Prostate gland (tissue), 2 donors: ENCODE measurements at regions not wholly inside any gene's neighbourhood (a gene's known extent, or its start where the extent isn't known, plus 50 kb on each side); places are given as distances from the start of the nearest gene placed in this dataset.
A peak's percentile ranks its signal among the peaks of the same experiment; 100 is the strongest.

Source experiments
- DNase-seq: peaks from one replicate; pipeline ENCODE4 v3.0.0-alpha.2; 2019; ENCODE audit warnings: low spot score
- H3K27ac ChIP-seq, 2 donors: fragments of 200-600 bp; sonication (generic); 2 replicates each; pipeline ENCODE4 v1.5.1; 2017 to 2019
- H3K27me3 ChIP-seq: fragments of 200-600 bp; sonication (generic); replicated peaks from 2 replicates; pipeline ENCODE4 v1.5.1; 2019; ENCODE audit not compliant: insufficient read depth
- H3K36me3 ChIP-seq, 2 donors: fragments of 200-600 bp; sonication (generic); 1 replicate in 1 of 2; 2 replicates in 1 of 2; pipeline versions ENCODE4 v1.5.1 to v1.8.1; 2017 to 2019
- H3K4me1 ChIP-seq: fragments of 200-600 bp; sonication (generic); replicated peaks from 2 replicates; pipeline ENCODE4 v1.5.1; 2019
- H3K4me3 ChIP-seq, 2 donors: fragments of 200-600 bp; sonication (generic); 2 replicates each; pipeline ENCODE4 v1.5.1; 2017 to 2019
- H3K9me3 ChIP-seq: fragments of 200-600 bp; sonication (generic); 2 replicates; pipeline ENCODE4 v1.5.1; 2017
- CTCF ChIP-seq, 4 experiments: fragments of 200-600 bp in 2 of 4; fragments of 450-650 bp in 2 of 4; sonication (generic) in 2 of 4; IDR thresholded peaks; 1 replicate in 3 of 4; 2 replicates in 1 of 4; pipeline ENCODE4 v1.5.1; 2016 to 2019; ENCODE audit warnings: antibody characterized with exemption in 4 of 4, mild to moderate bottlenecking in 2 of 4, moderate library complexity in 2 of 4
- POLR2A ChIP-seq: fragments of 450-650 bp; IDR thresholded peaks from one replicate; pipeline ENCODE4 v1.6.1; 2016; ENCODE audit warnings: antibody characterized with exemption, mild to moderate bottlenecking
- POLR2AphosphoS5 ChIP-seq: sonication (generic); formaldehyde crosslinking; IDR thresholded peaks from one replicate; pipeline ENCODE4 v1.6.1; 2017; ENCODE audit warnings: antibody characterized with exemption
- WGBS: methylation state at CpG from one replicate; pipeline ENCODE4 v1.1.5; 2018; 5-methylcytosine and 5-hydroxymethylcytosine counted together
- intact Hi-C: fragments of 100-400 bp; cut with DNase I; formaldehyde crosslinking; loops from one replicate; pipeline ENCODE4 v1.14.2; 2022

DNA sequence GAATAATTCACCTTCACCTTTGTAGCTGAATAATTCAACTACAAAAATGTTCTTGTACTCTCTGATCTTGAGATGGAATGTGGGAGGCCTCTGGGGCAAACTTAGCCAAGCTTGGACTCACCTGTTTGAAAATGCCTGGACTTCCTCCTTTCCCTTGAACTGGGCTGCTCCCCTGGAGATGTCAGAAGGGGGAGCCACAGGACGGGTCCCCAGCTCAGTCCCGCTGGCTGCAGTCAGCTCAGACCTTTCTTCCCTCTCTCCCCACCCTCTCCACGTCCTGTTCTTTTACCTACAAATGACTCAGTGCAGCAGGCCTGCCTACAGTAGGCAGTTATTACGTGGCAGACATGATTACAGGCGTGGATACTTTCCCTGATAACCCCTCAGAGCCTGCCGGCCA, 131.5 kb upstream of the RALGAPA2 start:
- WGBS, result 57% methylated on average over 6 of the region's 6 CpGs
- no peak for TF ChIP-seq CTCF (IDR thresholded peaks at IDR 0.05)
- TF ChIP-seq POLR2AphosphoS5, result no peak
- no peak for TF ChIP-seq POLR2A
- intact Hi-C loops, result no loop called here
- H3K27ac ChIP-seq, result no peak overlapping the region
- H3K27me3 ChIP-seq, result no peaks in the 10 kb centered on the region
- H3K36me3 ChIP-seq, result no peaks in the 10 kb centered on the region
- DNase-seq, result no peak
- no peak overlapping the region for H3K4me3 ChIP-seq
- no peaks in the 10 kb centered on the region for H3K4me1 ChIP-seq
- H3K9me3 ChIP-seq, result no peaks in the 10 kb centered on the region

DNA sequence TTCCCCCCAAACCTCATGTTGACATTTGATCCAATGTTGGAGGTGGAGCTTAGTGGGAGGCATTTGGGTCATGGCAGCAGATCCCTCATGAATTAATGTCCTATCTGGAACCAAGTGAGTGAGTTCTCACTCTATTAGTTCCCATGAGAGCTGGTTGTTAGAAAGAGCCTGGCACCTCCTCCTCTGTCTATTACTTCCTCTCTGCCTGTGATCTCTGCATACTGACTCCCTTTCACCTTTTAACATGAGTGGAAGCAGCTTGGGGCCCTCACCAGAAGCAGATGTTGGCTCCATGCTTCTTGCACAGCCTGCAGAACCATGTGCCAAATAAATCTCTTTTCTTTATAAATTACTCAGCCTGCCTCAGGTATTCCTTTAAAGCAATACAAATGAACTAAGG, 127.3 kb upstream of the RALGAPA2 start:
- no peak for DNase-seq
- Histone ChIP-seq H3K4me3 (no peak overlapping the region), H3K27ac (no peak overlapping the region), H3K36me3 (no peaks in the 10 kb centered on the region), H3K27me3 (no peaks in the 10 kb centered on the region), H3K9me3 (no peaks in the 10 kb centered on the region), H3K4me1 (no peaks in the 10 kb centered on the region)
- TF ChIP-seq CTCF (IDR thresholded peaks at IDR 0.05), result no peak
- TF ChIP-seq POLR2AphosphoS5, result no peak
- TF ChIP-seq POLR2A, result no peak
- intact Hi-C loops, result loop anchor here (10.0 kb wide), 1 partner anchor 665 kb away; no protein-coding TSS in a partner anchor

DNA sequence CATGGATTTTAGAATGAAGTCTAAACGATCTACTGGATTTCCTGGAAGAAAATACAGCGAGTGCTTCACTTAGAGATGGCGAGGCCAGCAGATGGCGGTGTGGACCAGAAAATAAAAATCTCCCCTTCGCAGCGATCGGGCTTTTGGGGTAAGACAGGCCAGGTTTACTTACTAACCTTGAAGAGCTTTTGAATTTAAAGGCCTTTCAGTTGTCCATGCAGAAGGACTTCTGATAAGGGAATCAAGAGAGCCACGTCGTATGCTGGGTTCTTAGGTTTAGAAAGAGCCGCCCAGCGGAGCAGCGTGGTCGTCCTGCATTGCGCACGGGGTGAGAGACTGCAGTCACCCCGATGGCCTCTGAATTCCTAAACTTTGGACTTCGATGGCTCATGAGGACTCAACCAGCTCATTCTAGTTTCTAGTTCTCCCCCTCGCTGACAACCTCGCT, 125.2 kb upstream of the RALGAPA2 start:
- no peak overlapping the region for H3K27ac ChIP-seq
- H3K27me3 ChIP-seq, result no peaks in the 10 kb centered on the region
- no peaks in the 10 kb centered on the region for H3K4me1 ChIP-seq
- WGBS, result 41% methylated on average over 19 of the region's 19 CpGs
- intact Hi-C loops, result loop anchor here (10.0 kb wide), 1 partner anchor 667 kb away; no protein-coding TSS in a partner anchor
- no peaks in the 10 kb centered on the region for H3K36me3 ChIP-seq
- no peaks in the 10 kb centered on the region for H3K9me3 ChIP-seq
- peak; percentile 34 for DNase-seq
- no peak overlapping the region for H3K4me3 ChIP-seq
- TF ChIP-seq CTCF (IDR thresholded peaks at IDR 0.05), result peak; percentile 25 to 65 (median 60)
- no peak for TF ChIP-seq POLR2AphosphoS5

GRCh38 chr20:20836836-20837235, 124.4 kb upstream of the RALGAPA2 start:
- Histone ChIP-seq H3K4me1 (no peaks in the 10 kb centered on the region), H3K36me3 (no peaks in the 10 kb centered on the region), H3K27ac (no peak overlapping the region), H3K4me3 (no peak overlapping the region), H3K9me3 (no peaks in the 10 kb centered on the region), H3K27me3 (no peaks in the 10 kb centered on the region)
- DNase-seq, result no peak
- intact Hi-C loops, result loop anchor here (10.0 kb wide), 1 partner anchor 668 kb away; no protein-coding TSS in a partner anchor
- TF ChIP-seq CTCF (IDR thresholded peaks at IDR 0.05), result no peak
- no peak for TF ChIP-seq POLR2AphosphoS5
- no peak for TF ChIP-seq POLR2A
- WGBS, result 51% methylated on average over 6 of the region's 6 CpGs

DNA sequence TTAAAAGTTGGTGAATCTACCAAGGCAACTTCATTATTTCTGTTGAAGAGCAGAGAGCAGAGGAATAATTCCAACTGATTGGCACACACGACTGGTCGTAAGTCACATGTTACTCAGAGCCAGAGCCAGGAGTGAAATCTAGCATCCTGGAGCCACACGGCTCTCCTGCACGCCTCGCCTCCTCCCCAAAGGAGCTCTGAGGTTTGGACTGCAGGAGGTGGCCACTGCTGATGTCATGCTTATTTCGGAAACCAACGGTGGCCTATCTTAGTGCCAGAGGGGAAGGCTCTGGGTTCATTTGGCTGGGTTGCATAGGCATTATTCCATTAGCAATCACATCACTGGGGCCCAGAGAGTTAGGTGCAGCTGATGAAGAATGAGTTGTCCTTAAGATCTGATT, 123.5 kb upstream of the RALGAPA2 start:
- TF ChIP-seq POLR2AphosphoS5 (no peak), CTCF (IDR thresholded peaks at IDR 0.05) (no peak), POLR2A (no peak)
- Histone ChIP-seq H3K36me3 (no peaks in the 10 kb centered on the region), H3K9me3 (no peaks in the 10 kb centered on the region), H3K27ac (no peak overlapping the region), H3K4me3 (no peak overlapping the region), H3K27me3 (no peaks in the 10 kb centered on the region), H3K4me1 (no peaks in the 10 kb centered on the region)
- intact Hi-C loops, result loop anchor here (10.0 kb wide), 1 partner anchor 669 kb away; no protein-coding TSS in a partner anchor
- WGBS, result 51% methylated on average over 7 of the region's 7 CpGs
- no peak for DNase-seq
